IMR-90 (cell line): ENCODE measurements at regions not wholly inside any gene's neighbourhood (a gene's known extent, or its start where the extent isn't known, plus 50 kb on each side); places are given as distances from the start of the nearest gene placed in this dataset.

Experiments used
- ATAC-seq: fragments of 200-7000 bp; cut with Tn5 transposase; 2 replicates; pipeline ENCODE4 v1.9.1; 2020; ENCODE audit warnings: low read depth, mild to moderate bottlenecking, moderate library complexity
- BruUV-seq: library from RNA; stranded (reverse); fragments of 400-500 nt; replicated peaks from 2 replicates; lab custom pipeline; 2021; lab: Mats Ljungman, UMichigan
- CTCF ChIA-PET: fragments of 300-600 bp; formaldehyde crosslinking; extraction: SDS; loops from one replicate; lab custom pipeline; 2021; ENCODE audit warnings: antibody characterized with exemption; lab: Yijun Ruan, JAX
- POLR2A ChIA-PET: fragments of 300-600 bp; sonication (Branson Sonifier 250); formaldehyde crosslinking; loops from one replicate; lab custom pipeline; 2022; ENCODE audit warnings: antibody characterized with exemption; ENCODE audit not compliant: unreplicated experiment; lab: Charles Lee
- DNase-seq: peaks from one replicate; pipeline ENCODE4 v3.0.0; 2013
- H2AFZ ChIP-seq: replicated peaks from 2 replicates; pipeline ENCODE3; 2013; ENCODE audit warnings: low read length, mild to moderate bottlenecking; ENCODE audit not compliant: poor library complexity
- H2AK5ac ChIP-seq: 2 replicates; pipeline ENCODE4 v1.6.1; 2013; ENCODE audit warnings: low read depth, low read length, inconsistent platforms
- H2AK9ac ChIP-seq: replicated peaks from 2 replicates; pipeline ENCODE3; 2013; ENCODE audit warnings: mild to moderate bottlenecking, low read depth, low read length, moderate library complexity; ENCODE audit not compliant: poor library complexity
- H2BK120ac ChIP-seq: 2 replicates; pipeline ENCODE4 v1.6.1; 2013; ENCODE audit warnings: low read depth, low read length, inconsistent platforms
- H2BK15ac ChIP-seq: 3 replicates; pipeline ENCODE4 v1.6.1; 2013; ENCODE audit warnings: low read depth, low read length, inconsistent platforms
- H2BK20ac ChIP-seq: 2 replicates; pipeline ENCODE4 v1.6.1; 2013; ENCODE audit warnings: low read depth, mild to moderate bottlenecking, inconsistent platforms, low read length, moderate library complexity
- H2BK5ac ChIP-seq: 2 replicates; pipeline ENCODE4 v1.6.1; 2013; ENCODE audit warnings: mild to moderate bottlenecking, low read depth, low read length, inconsistent platforms; ENCODE audit not compliant: poor library complexity, severe bottlenecking
- H3K14ac ChIP-seq: replicated peaks from 2 replicates; pipeline ENCODE4 v1.6.1; 2013; ENCODE audit warnings: low read depth, low read length, inconsistent platforms
- H3K18ac ChIP-seq: 2 replicates; pipeline ENCODE4 v1.6.1; 2013; ENCODE audit warnings: low read depth, low read length, control low read depth
- H3K23ac ChIP-seq: 2 replicates; pipeline ENCODE4 v1.6.1; 2013; ENCODE audit warnings: low read depth, low read length, inconsistent platforms
- H3K27ac ChIP-seq: 2 replicates; pipeline ENCODE4 v1.5.1; 2013; ENCODE audit warnings: mild to moderate bottlenecking, control low read depth, low read length; ENCODE audit not compliant: insufficient read depth
- H3K27me3 ChIP-seq: 2 replicates; pipeline ENCODE4 v1.6.1; 2013; ENCODE audit warnings: low read length; ENCODE audit not compliant: control insufficient read depth, insufficient read depth
- H3K36me3 ChIP-seq: 2 replicates; pipeline ENCODE4 v1.6.1; 2013; ENCODE audit warnings: low read length, mixed read lengths; ENCODE audit not compliant: control insufficient read depth, insufficient read depth
- H3K4ac ChIP-seq: 2 replicates; pipeline ENCODE4 v1.6.1; 2013; ENCODE audit warnings: low read depth, low read length, inconsistent platforms
- H3K4me1 ChIP-seq: 2 replicates; pipeline ENCODE4 v1.6.1; 2013; ENCODE audit warnings: low read length, mixed read lengths; ENCODE audit not compliant: control insufficient read depth, insufficient read depth
- H3K4me2 ChIP-seq: 2 replicates; pipeline ENCODE4 v1.6.1; 2013; ENCODE audit warnings: low read depth, mild to moderate bottlenecking, control low read depth, low read length, moderate library complexity
- H3K4me3 ChIP-seq: 2 replicates; pipeline ENCODE4 v1.5.1; 2013; ENCODE audit warnings: low read depth, mild to moderate bottlenecking, control low read depth, low read length, moderate library complexity; ENCODE audit not compliant: insufficient read depth
- H3K56ac ChIP-seq: 2 replicates; pipeline ENCODE4 v1.6.1; 2013; ENCODE audit warnings: low read length, inconsistent platforms; ENCODE audit not compliant: insufficient read depth; ENCODE audit errors: extremely low read depth
- H3K79me1 ChIP-seq, 2 experiments: 2 replicates each; pipeline ENCODE4 v1.6.1; 2013; ENCODE audit warnings: low read length in 2 of 2, inconsistent platforms in 1 of 2, low read depth in 1 of 2
- H3K9ac ChIP-seq: 2 replicates; pipeline ENCODE4 v1.6.1; 2013; ENCODE audit warnings: low read depth, low read length, control low read depth
- H3K9me1 ChIP-seq: 2 replicates; pipeline ENCODE4 v1.6.1; 2013; ENCODE audit warnings: low read length, inconsistent platforms; ENCODE audit not compliant: insufficient read depth
- H3K9me3 ChIP-seq: 2 replicates; pipeline ENCODE4 v1.6.1; 2013; ENCODE audit warnings: low read length; ENCODE audit not compliant: control insufficient read depth, insufficient read depth
- H4K20me1 ChIP-seq: 2 replicates; pipeline ENCODE4 v1.6.1; 2013; ENCODE audit warnings: low read length, inconsistent platforms; ENCODE audit not compliant: insufficient read depth
- H4K5ac ChIP-seq: 2 replicates; pipeline ENCODE4 v1.6.1; 2013; ENCODE audit warnings: mild to moderate bottlenecking, low read depth, low read length, control low read depth
- H4K8ac ChIP-seq, 2 experiments: 2 replicates each; pipeline ENCODE4 v1.6.1; 2013; ENCODE audit warnings: low read depth in 2 of 2, low read length in 2 of 2, control low read depth in 1 of 2, inconsistent platforms in 1 of 2
- H4K91ac ChIP-seq: 2 replicates; pipeline ENCODE4 v1.6.1; 2013; ENCODE audit warnings: low read depth, low read length, inconsistent platforms; ENCODE audit not compliant: insufficient read depth
- BHLHE40 ChIP-seq: fragments of 150-350 bp; IDR thresholded peaks from 2 replicates; pipeline ENCODE4 v1.6.1; 2016; ENCODE audit warnings: mild to moderate bottlenecking, low read depth, low read length
- CEBPB ChIP-seq: IDR thresholded peaks from 2 replicates; pipeline ENCODE4 v1.6.1; 2012; ENCODE audit warnings: low read depth, low read length, improper control_type of control experiment
- CHD1 ChIP-seq: IDR thresholded peaks from 2 replicates; pipeline ENCODE4 v1.6.1; 2012; ENCODE audit warnings: low read depth, low read length, improper control_type of control experiment
- CTCF ChIP-seq: conservative IDR thresholded peaks from 2 replicates; pipeline ENCODE4 v1.5.1; 2012; ENCODE audit warnings: mild to moderate bottlenecking, low read depth, low read length, improper control_type of control experiment
- ELK1 ChIP-seq: fragments of 150-350 bp; IDR thresholded peaks from 2 replicates; pipeline ENCODE4 v1.6.1; 2016; ENCODE audit warnings: low read depth, mild to moderate bottlenecking, low read length, moderate library complexity, borderline replicate concordance
- MAFK ChIP-seq: IDR thresholded peaks from 2 replicates; pipeline ENCODE4 v1.6.1; 2012; ENCODE audit warnings: low read depth, low read length, improper control_type of control experiment
- MAZ ChIP-seq: IDR thresholded peaks from 2 replicates; pipeline ENCODE4 v1.6.1; 2012; ENCODE audit warnings: low read depth, mild to moderate bottlenecking, low read length, improper control_type of control experiment, moderate library complexity, borderline replicate concordance
- MXI1 ChIP-seq: IDR thresholded peaks from 2 replicates; pipeline ENCODE4 v1.6.1; 2012; ENCODE audit warnings: low read depth, mild to moderate bottlenecking, low read length, moderate library complexity, borderline replicate concordance
- NFE2L2 ChIP-seq: fragments of 150-350 bp; IDR thresholded peaks from 2 replicates; pipeline ENCODE4 v1.6.1; 2016; ENCODE audit warnings: low read depth, mild to moderate bottlenecking, low read length
- POLR2A ChIP-seq: IDR thresholded peaks from 2 replicates; pipeline ENCODE4 v1.6.1; 2012; ENCODE audit warnings: mild to moderate bottlenecking, low read depth, low read length
- RAD21 ChIP-seq: IDR thresholded peaks from 2 replicates; pipeline ENCODE4 v1.6.1; 2012; ENCODE audit warnings: low read length, improper control_type of control experiment
- RCOR1 ChIP-seq: IDR thresholded peaks from 2 replicates; pipeline ENCODE4 v1.6.1; 2012; ENCODE audit warnings: mild to moderate bottlenecking, low read length, improper control_type of control experiment; ENCODE audit not compliant: insufficient replicate concordance
- RFX5 ChIP-seq: IDR thresholded peaks from 2 replicates; pipeline ENCODE4 v1.8.0; 2012; ENCODE audit warnings: low read depth, mild to moderate bottlenecking, low read length, moderate library complexity
- SMC3 ChIP-seq: fragments of 150-350 bp; IDR thresholded peaks from 2 replicates; pipeline ENCODE4 v1.6.1; 2016; ENCODE audit warnings: low read depth, mild to moderate bottlenecking, antibody characterized with exemption, low read length, moderate library complexity
- USF2 ChIP-seq: fragments of 150-350 bp; IDR thresholded peaks from 2 replicates; pipeline ENCODE4 v1.6.1; 2017; ENCODE audit warnings: mild to moderate bottlenecking, antibody characterized with exemption, low read length, low read depth
- WGBS, 2 experiments: methylation state at CpG; one replicate each; pipeline versions ENCODE4 v1.1.5 to v1.1.7; 2013; ENCODE audit warnings: missing lambda C conversion rate in 2 of 2; ENCODE audit not compliant: insufficient read length in 1 of 2; ENCODE audit errors: extremely low coverage in 2 of 2; 5-methylcytosine and 5-hydroxymethylcytosine counted together
- dilution Hi-C: fragments of 300-500 bp; cut with HindIII; formaldehyde crosslinking; loops from one replicate; pipeline ENCODE4 v1.14.3; 2018; ENCODE audit warnings: low sequenced_read_pairs; ENCODE audit not compliant: unreplicated experiment
- in situ Hi-C: fragments of 300-500 bp; cut with MboI; formaldehyde crosslinking; loops from 3 replicates; pipeline ENCODE4 v1.14.3; 2019; ENCODE audit warnings: low sequenced_read_pairs, inconsistent platforms, mixed read lengths
- intact Hi-C: fragments of 100-400 bp; cut with micrococcal nuclease; formaldehyde crosslinking; loops from 2 replicates; pipeline ENCODE4 v1.10.0; 2022

- no peak overlapping the region for H2AFZ ChIP-seq
- H3K9ac ChIP-seq, result no peak overlapping the region
- ChIA-PET CTCF (interaction anchor here (0.9 kb wide), 1 partner anchor 11 kb away, joined by 3 read pairs; no protein-coding TSS in a partner anchor), POLR2A (no interaction called here)
- DNase-seq (no peak), ATAC-seq (no peak)
- H2BK5ac ChIP-seq, result no peak overlapping the region
- H3K79me1 ChIP-seq, result no peaks in the 10 kb centered on the region
- no peak overlapping the region for H3K4ac ChIP-seq
- H3K4me3 ChIP-seq, result no peak overlapping the region
- no peak overlapping the region for H2BK20ac ChIP-seq
- H3K18ac ChIP-seq, result no peak overlapping the region
- H3K27me3 ChIP-seq, result no peaks in the 10 kb centered on the region
- no peaks in the 10 kb centered on the region for H4K20me1 ChIP-seq
- no peak overlapping the region for H2BK15ac ChIP-seq
- dilution Hi-C loops, result no loop called here
- H4K8ac ChIP-seq, result no peak overlapping the region
- no peak overlapping the region for H4K5ac ChIP-seq
- H3K4me2 ChIP-seq, result no peak overlapping the region
- H3K56ac ChIP-seq, result no peak overlapping the region
- H2BK120ac ChIP-seq, result no peak overlapping the region
- H3K23ac ChIP-seq, result no peak overlapping the region
- in situ Hi-C loops, result no loop called here
- H2AK5ac ChIP-seq, result no peak overlapping the region
- no peak overlapping the region for H3K27ac ChIP-seq
- no peaks in the 10 kb centered on the region for H3K36me3 ChIP-seq
- no peaks in the 10 kb centered on the region for H3K9me3 ChIP-seq
- intact Hi-C loops, result no loop called here
- H4K91ac ChIP-seq, result no peak overlapping the region
- TF ChIP-seq USF2 (no peak), MAFK (no peak), RFX5 (no peak), ELK1 (no peak), CEBPB (no peak), RCOR1 (no peak), NFE2L2 (no peak), CTCF (no peak), CHD1 (no peak), POLR2A (no peak), SMC3 (no peak), MXI1 (no peak), RAD21 (no peak), MAZ (no peak), BHLHE40 (no peak)
- BruUV-seq, result no TSS peak
- no peaks in the 10 kb centered on the region for H3K4me1 ChIP-seq
- WGBS, 2 experiments, result no CpG with 5 or more reads among the region's 2 CpGs
- no peak overlapping the region for H2AK9ac ChIP-seq
- no peak overlapping the region for H3K14ac ChIP-seq
- H3K9me1 ChIP-seq, result 0 out of 2 replicates have a peak, but pooled peaks cover 6% of the 10 kb centered on the region
Measured at GRCh38 chr2:12612671-12613070, 104.1 kb upstream of the TRIB2 start.
